Liver (tissue), 8 donors: ENCODE measurements at regions not wholly inside any gene's neighbourhood (a gene's known extent, or its start where the extent isn't known, plus 50 kb on each side); places are given as distances from the start of the nearest gene placed in this dataset.

Source experiments
- DNase-seq: peaks from one replicate; pipeline ENCODE4 v3.0.0-alpha.2; 2017; ENCODE audit warnings: low spot score
- H3K27ac ChIP-seq, 2 donors: one replicate each; pipeline ENCODE4 v1.7.0; 2013; ENCODE audit warnings: inconsistent platforms in 2 of 2, low read length in 2 of 2, control low read depth in 1 of 2, low read depth in 1 of 2, mild to moderate bottlenecking in 1 of 2
- H3K27me3 ChIP-seq, 4 donors: one replicate each; pipeline versions ENCODE4 v1.6.1 to v1.7.0; 2013; ENCODE audit warnings: low read length in 3 of 4, inconsistent platforms in 1 of 4, mild to moderate bottlenecking in 1 of 4, moderate library complexity in 1 of 4; ENCODE audit not compliant: control insufficient read depth in 4 of 4, insufficient read depth in 4 of 4
- H3K36me3 ChIP-seq, 4 donors: one replicate each; pipeline versions ENCODE4 v1.6.1 to v1.7.0; 2013; ENCODE audit warnings: low read length in 3 of 4, mild to moderate bottlenecking in 3 of 4, low read depth in 1 of 4, moderate library complexity in 1 of 4; ENCODE audit not compliant: control insufficient read depth in 4 of 4, insufficient read depth in 3 of 4
- H3K4me1 ChIP-seq, 4 donors: one replicate each; pipeline versions ENCODE4 v1.6.1 to v1.7.0; 2013; ENCODE audit warnings: low read length in 3 of 4, mild to moderate bottlenecking in 3 of 4, moderate library complexity in 1 of 4; ENCODE audit not compliant: control insufficient read depth in 4 of 4, insufficient read depth in 4 of 4
- H3K4me3 ChIP-seq, 3 donors: one replicate each; pipeline versions ENCODE4 v1.6.1 to v1.7.0; 2013; ENCODE audit warnings: low read length in 3 of 3, control low read depth in 1 of 3, low read depth in 1 of 3, mild to moderate bottlenecking in 1 of 3
- H3K9ac ChIP-seq, 2 donors: one replicate each; pipeline ENCODE4 v1.7.0; 2013; ENCODE audit warnings: low read length in 2 of 2, mild to moderate bottlenecking in 2 of 2, moderate library complexity in 2 of 2, control low read depth in 1 of 2, low read depth in 1 of 2
- H3K9me3 ChIP-seq, 4 donors: one replicate each; pipeline versions ENCODE4 v1.6.1 to v1.7.0; 2013; ENCODE audit warnings: low read length in 3 of 4; ENCODE audit not compliant: control insufficient read depth in 4 of 4
- ATF3 ChIP-seq: IDR thresholded peaks from 2 replicates; pipeline ENCODE4 v1.6.1; 2016; ENCODE audit warnings: antibody characterized with exemption
- EGR1 ChIP-seq, 2 donors: IDR thresholded peaks; 2 replicates each; pipeline ENCODE4 v1.6.1; 2016 to 2018; ENCODE audit warnings: antibody characterized with exemption in 2 of 2, low read depth in 2 of 2
- FOXA1 ChIP-seq: IDR thresholded peaks from 2 replicates; pipeline ENCODE4 v1.6.1; 2016; ENCODE audit warnings: antibody characterized with exemption
- FOXA2 ChIP-seq: IDR thresholded peaks from 2 replicates; pipeline ENCODE4 v1.6.1; 2016; ENCODE audit warnings: antibody characterized with exemption
- GABPA ChIP-seq, 2 donors: IDR thresholded peaks in 1 of 2; conservative IDR thresholded peaks in 1 of 2; 2 replicates each; pipeline ENCODE4 v1.6.1; 2016; ENCODE audit warnings: antibody characterized with exemption in 2 of 2, mild to moderate bottlenecking in 1 of 2, moderate library complexity in 1 of 2
- HNF4A ChIP-seq, 2 donors: conservative IDR thresholded peaks; 2 replicates each; pipeline ENCODE4 v1.6.1; 2016; ENCODE audit warnings: antibody characterized with exemption in 2 of 2, mild to moderate bottlenecking in 2 of 2
- HNF4G ChIP-seq: IDR thresholded peaks from 2 replicates; pipeline ENCODE4 v1.6.1; 2016; ENCODE audit warnings: antibody characterized with exemption
- JUND ChIP-seq, 2 donors: IDR thresholded peaks; 2 replicates each; pipeline ENCODE4 v1.6.1; 2016; ENCODE audit warnings: antibody characterized with exemption in 2 of 2
- NR2F2 ChIP-seq: IDR thresholded peaks from 2 replicates; pipeline ENCODE4 v1.6.1; 2016; ENCODE audit warnings: antibody characterized with exemption
- RAD21 ChIP-seq, 2 donors: IDR thresholded peaks; 2 replicates each; pipeline ENCODE4 v1.6.1; 2016; ENCODE audit warnings: antibody characterized with exemption in 2 of 2, mild to moderate bottlenecking in 2 of 2
- REST ChIP-seq: IDR thresholded peaks from 2 replicates; pipeline ENCODE4 v1.6.1; 2016; ENCODE audit warnings: antibody characterized with exemption, mild to moderate bottlenecking
- RXRA ChIP-seq, 2 donors: IDR thresholded peaks; 2 replicates each; pipeline ENCODE4 v1.6.1; 2017 to 2018; ENCODE audit warnings: antibody characterized with exemption in 2 of 2, mild to moderate bottlenecking in 1 of 2
- SP1 ChIP-seq: IDR thresholded peaks from 2 replicates; pipeline ENCODE4 v1.6.1; 2018; ENCODE audit warnings: antibody characterized with exemption, mild to moderate bottlenecking
- TAF1 ChIP-seq: conservative IDR thresholded peaks from 2 replicates; pipeline ENCODE4 v1.6.1; 2016; ENCODE audit warnings: antibody characterized with exemption, mild to moderate bottlenecking
- YY1 ChIP-seq: IDR thresholded peaks from 2 replicates; pipeline ENCODE4 v1.6.1; 2016; ENCODE audit warnings: antibody characterized with exemption, mild to moderate bottlenecking
- WGBS: extraction: QIAGEN DNeasy Blood & Tissue Kit; methylation state at CpG from one replicate; pipeline ENCODE4 v1.1.7; 2013; 5-methylcytosine and 5-hydroxymethylcytosine counted together
- TF ChIP-seq, protein P1 (sequence below): IDR thresholded peaks from 2 replicates; pipeline ENCODE4 v1.6.1; 2016; ENCODE audit warnings: antibody characterized with exemption
- TF ChIP-seq, protein P2 (sequence below): IDR thresholded peaks from 2 replicates; pipeline ENCODE4 v1.6.1; 2016; ENCODE audit warnings: antibody characterized with exemption
- TF ChIP-seq, protein P3 (sequence below): fragments of 150-350 bp; IDR thresholded peaks from 2 replicates; pipeline ENCODE4 v1.5.1; 2017; ENCODE audit warnings: improper control_type of control experiment, low read depth, low read length; ENCODE audit not compliant: missing input control
- donor health status: healthy.
- donor health status: healthy.
- donor health status: healthy.
- donor health status: healthy.
- donor health status: healthy.

GRCh38 chr3:72273615-72274014 lies 488.7 kb upstream of the PROK2 start:
- no peaks in the 10 kb centered on the region for H3K27me3 ChIP-seq
- H3K27ac ChIP-seq, result no peak overlapping the region
- no peak overlapping the region for H3K4me3 ChIP-seq
- no peaks in the 10 kb centered on the region for H3K36me3 ChIP-seq
- H3K9me3 ChIP-seq, result no peaks in the 10 kb centered on the region
- DNase-seq, result no peak
- H3K4me1 ChIP-seq, result peaks cover 6 to 38% (median 26%) of the 10 kb centered on the region in 4 donors
- TF ChIP-seq, protein P1, sequence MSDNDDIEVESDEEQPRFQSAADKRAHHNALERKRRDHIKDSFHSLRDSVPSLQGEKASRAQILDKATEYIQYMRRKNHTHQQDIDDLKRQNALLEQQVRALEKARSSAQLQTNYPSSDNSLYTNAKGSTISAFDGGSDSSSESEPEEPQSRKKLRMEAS, result no peak
- TF ChIP-seq REST (no peak), RXRA (IDR thresholded peaks at IDR 0.05) (no peak), ATF3 (no peak), RAD21 (IDR thresholded peaks at IDR 0.05) (no peak), TAF1 (no peak), YY1 (no peak), JUND (IDR thresholded peaks at IDR 0.05) (no peak), GABPA (IDR thresholded peaks at IDR 0.05 in 1 of 2, conservative IDR thresholded peaks at IDR 0.05 in 1 of 2) (no peak), HNF4A (conservative IDR thresholded peaks at IDR 0.05) (no peak), FOXA2 (no peak), SP1 (no peak), EGR1 (IDR thresholded peaks at IDR 0.05; ENCODE audit: low read depth in 2 of 2) (no peak), NR2F2 (no peak), HNF4G (no peak), FOXA1 (no peak)
- TF ChIP-seq, protein P2, sequence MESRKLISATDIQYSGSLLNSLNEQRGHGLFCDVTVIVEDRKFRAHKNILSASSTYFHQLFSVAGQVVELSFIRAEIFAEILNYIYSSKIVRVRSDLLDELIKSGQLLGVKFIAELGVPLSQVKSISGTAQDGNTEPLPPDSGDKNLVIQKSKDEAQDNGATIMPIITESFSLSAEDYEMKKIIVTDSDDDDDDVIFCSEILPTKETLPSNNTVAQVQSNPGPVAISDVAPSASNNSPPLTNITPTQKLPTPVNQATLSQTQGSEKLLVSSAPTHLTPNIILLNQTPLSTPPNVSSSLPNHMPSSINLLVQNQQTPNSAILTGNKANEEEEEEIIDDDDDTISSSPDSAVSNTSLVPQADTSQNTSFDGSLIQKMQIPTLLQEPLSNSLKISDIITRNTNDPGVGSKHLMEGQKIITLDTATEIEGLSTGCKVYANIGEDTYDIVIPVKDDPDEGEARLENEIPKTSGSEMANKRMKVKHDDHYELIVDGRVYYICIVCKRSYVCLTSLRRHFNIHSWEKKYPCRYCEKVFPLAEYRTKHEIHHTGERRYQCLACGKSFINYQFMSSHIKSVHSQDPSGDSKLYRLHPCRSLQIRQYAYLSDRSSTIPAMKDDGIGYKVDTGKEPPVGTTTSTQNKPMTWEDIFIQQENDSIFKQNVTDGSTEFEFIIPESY, result no peak
- TF ChIP-seq, protein P3, sequence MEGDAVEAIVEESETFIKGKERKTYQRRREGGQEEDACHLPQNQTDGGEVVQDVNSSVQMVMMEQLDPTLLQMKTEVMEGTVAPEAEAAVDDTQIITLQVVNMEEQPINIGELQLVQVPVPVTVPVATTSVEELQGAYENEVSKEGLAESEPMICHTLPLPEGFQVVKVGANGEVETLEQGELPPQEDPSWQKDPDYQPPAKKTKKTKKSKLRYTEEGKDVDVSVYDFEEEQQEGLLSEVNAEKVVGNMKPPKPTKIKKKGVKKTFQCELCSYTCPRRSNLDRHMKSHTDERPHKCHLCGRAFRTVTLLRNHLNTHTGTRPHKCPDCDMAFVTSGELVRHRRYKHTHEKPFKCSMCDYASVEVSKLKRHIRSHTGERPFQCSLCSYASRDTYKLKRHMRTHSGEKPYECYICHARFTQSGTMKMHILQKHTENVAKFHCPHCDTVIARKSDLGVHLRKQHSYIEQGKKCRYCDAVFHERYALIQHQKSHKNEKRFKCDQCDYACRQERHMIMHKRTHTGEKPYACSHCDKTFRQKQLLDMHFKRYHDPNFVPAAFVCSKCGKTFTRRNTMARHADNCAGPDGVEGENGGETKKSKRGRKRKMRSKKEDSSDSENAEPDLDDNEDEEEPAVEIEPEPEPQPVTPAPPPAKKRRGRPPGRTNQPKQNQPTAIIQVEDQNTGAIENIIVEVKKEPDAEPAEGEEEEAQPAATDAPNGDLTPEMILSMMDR, result no peak
- 85% methylated on average over 6 of the region's 6 CpGs for WGBS
- H3K9ac ChIP-seq, result no peak overlapping the region
